ENCODE measurements at regions not wholly inside any gene's neighbourhood (a gene's known extent, or its start where the extent isn't known, plus 50 kb on each side); places are given as distances from the start of the nearest gene placed in this dataset.

DNA sequence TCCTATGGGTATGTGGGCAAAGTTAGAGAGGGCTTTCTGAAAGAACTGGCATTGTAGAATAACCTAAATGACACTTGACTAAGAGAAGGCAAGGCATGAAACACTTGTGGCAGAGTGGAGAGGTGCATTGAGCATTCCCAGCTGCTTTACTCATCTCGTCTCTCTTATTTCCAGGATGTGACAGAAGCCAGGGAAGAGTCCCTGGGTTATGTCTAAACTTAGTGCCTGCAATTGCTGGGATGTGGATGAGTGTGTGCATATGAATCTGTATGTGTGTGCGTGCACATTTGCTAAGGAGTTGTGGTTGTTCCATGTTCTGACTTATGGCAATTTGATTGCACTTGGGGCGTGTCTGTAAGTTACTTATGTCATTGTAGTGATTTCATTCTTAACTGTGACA is 1326.5 kb upstream of the B3GALT2 start:
- TF ChIP-seq, protein P1, sequence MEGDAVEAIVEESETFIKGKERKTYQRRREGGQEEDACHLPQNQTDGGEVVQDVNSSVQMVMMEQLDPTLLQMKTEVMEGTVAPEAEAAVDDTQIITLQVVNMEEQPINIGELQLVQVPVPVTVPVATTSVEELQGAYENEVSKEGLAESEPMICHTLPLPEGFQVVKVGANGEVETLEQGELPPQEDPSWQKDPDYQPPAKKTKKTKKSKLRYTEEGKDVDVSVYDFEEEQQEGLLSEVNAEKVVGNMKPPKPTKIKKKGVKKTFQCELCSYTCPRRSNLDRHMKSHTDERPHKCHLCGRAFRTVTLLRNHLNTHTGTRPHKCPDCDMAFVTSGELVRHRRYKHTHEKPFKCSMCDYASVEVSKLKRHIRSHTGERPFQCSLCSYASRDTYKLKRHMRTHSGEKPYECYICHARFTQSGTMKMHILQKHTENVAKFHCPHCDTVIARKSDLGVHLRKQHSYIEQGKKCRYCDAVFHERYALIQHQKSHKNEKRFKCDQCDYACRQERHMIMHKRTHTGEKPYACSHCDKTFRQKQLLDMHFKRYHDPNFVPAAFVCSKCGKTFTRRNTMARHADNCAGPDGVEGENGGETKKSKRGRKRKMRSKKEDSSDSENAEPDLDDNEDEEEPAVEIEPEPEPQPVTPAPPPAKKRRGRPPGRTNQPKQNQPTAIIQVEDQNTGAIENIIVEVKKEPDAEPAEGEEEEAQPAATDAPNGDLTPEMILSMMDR (IDR thresholded peaks at IDR 0.05): no peak
- TF ChIP-seq POLR2A (IDR thresholded peaks at IDR 0.05): no peak
